IMR-90 (cell line): ENCODE measurements at regions not wholly inside any gene's neighbourhood (a gene's known extent, or its start where the extent isn't known, plus 50 kb on each side); places are given as distances from the start of the nearest gene placed in this dataset.

Experiments
- CTCF ChIP-seq: conservative IDR thresholded peaks from 2 replicates; pipeline ENCODE4 v1.5.1; 2012; ENCODE audit warnings: mild to moderate bottlenecking, low read depth, low read length, improper control_type of control experiment
- POLR2A ChIP-seq: IDR thresholded peaks from 2 replicates; pipeline ENCODE4 v1.6.1; 2012; ENCODE audit warnings: mild to moderate bottlenecking, low read depth, low read length

- TF ChIP-seq CTCF (no peak), POLR2A (no peak)
Measured at GRCh38 chr5:3428334-3428733, 167.3 kb upstream of the IRX1 start.
